Keratinocyte (primary cell): ENCODE measurements at regions not wholly inside any gene's neighbourhood (a gene's known extent, or its start where the extent isn't known, plus 50 kb on each side); places are given as distances from the start of the nearest gene placed in this dataset.

Source experiments
- DNase-seq: peaks from one replicate; pipeline ENCODE4 v3.0.0-alpha.2; 2011; ENCODE audit warnings: low read depth, missing footprints, low spot score
- FAIRE-seq: peaks from 2 replicates; lab custom pipeline; 2011; peaks lifted over from hg19 to GRCh38; lab: Jason Lieb, UNC
- H2AFZ ChIP-seq: 2 replicates; pipeline ENCODE4 v1.6.0; 2012; ENCODE audit warnings: low read length, control low read depth, inconsistent platforms; ENCODE audit not compliant: control insufficient read depth
- H3K27ac ChIP-seq: 2 replicates; pipeline ENCODE4 v1.5.1; 2011; ENCODE audit warnings: low read length; ENCODE audit not compliant: control insufficient read depth, insufficient read depth
- H3K27me3 ChIP-seq: 3 replicates; pipeline ENCODE4 v1.6.0; 2011; ENCODE audit warnings: low read length; ENCODE audit not compliant: control insufficient read depth, insufficient read depth; ENCODE audit errors: extremely low read depth
- H3K36me3 ChIP-seq, 2 experiments: 2 replicates in 1 of 2; 3 replicates in 1 of 2; pipeline ENCODE4 v1.5.1; 2011; ENCODE audit warnings: low read length in 2 of 2, mild to moderate bottlenecking in 1 of 2; ENCODE audit not compliant: control insufficient read depth in 2 of 2, insufficient read depth in 2 of 2; ENCODE audit errors: extremely low read depth in 1 of 2
- H3K4me1 ChIP-seq: 3 replicates; pipeline ENCODE4 v1.5.1; 2011; ENCODE audit warnings: low read length; ENCODE audit not compliant: control insufficient read depth, insufficient read depth; ENCODE audit errors: extremely low read depth
- H3K4me2 ChIP-seq: 3 replicates; pipeline ENCODE4 v1.6.0; 2011; ENCODE audit warnings: low read depth, low read length; ENCODE audit not compliant: control insufficient read depth, insufficient read depth; ENCODE audit errors: extremely low read depth
- H3K4me3 ChIP-seq, 3 experiments: fragments of 200-600 bp in 1 of 3; sonication (generic) in 1 of 3; 2 replicates in 2 of 3; 3 replicates in 1 of 3; pipeline ENCODE4 v1.5.1; 2011 to 2016; ENCODE audit warnings: low read length in 3 of 3, mild to moderate bottlenecking in 3 of 3, control low read depth in 2 of 3, inconsistent platforms in 1 of 3, low read depth in 1 of 3, mixed read lengths in 1 of 3, mixed run types in 1 of 3, moderate library complexity in 1 of 3; ENCODE audit not compliant: control insufficient read depth in 2 of 3, insufficient read depth in 2 of 3; ENCODE audit errors: extremely low read depth in 1 of 3
- H3K79me2 ChIP-seq: 2 replicates; pipeline ENCODE4 v1.6.0; 2012; ENCODE audit warnings: low read length; ENCODE audit not compliant: control insufficient read depth, insufficient read depth
- H3K9ac ChIP-seq: 3 replicates; pipeline ENCODE4 v1.6.0; 2011; ENCODE audit warnings: low read length; ENCODE audit not compliant: control insufficient read depth, insufficient read depth; ENCODE audit errors: extremely low read depth
- H3K9me1 ChIP-seq: 3 replicates; pipeline ENCODE4 v1.6.0; 2011; ENCODE audit warnings: low read length; ENCODE audit not compliant: control insufficient read depth, insufficient read depth; ENCODE audit errors: extremely low read depth
- H3K9me3 ChIP-seq: 2 replicates; pipeline ENCODE4 v1.5.1; 2012; ENCODE audit warnings: low read depth, low read length; ENCODE audit not compliant: control insufficient read depth
- H4K20me1 ChIP-seq: 3 replicates; pipeline ENCODE4 v1.6.0; 2011; ENCODE audit warnings: low read length; ENCODE audit not compliant: control insufficient read depth, insufficient read depth; ENCODE audit errors: extremely low read depth
- EZH2 ChIP-seq: IDR thresholded peaks from one replicate; pipeline ENCODE4 v1.6.1; 2012; ENCODE audit warnings: inconsistent platforms, mild to moderate bottlenecking, low read length, moderate library complexity
- dilution Hi-C: fragments of 300-500 bp; cut with MboI; formaldehyde crosslinking; loops from one replicate; pipeline ENCODE4 v1.7.0; 2020; ENCODE audit warnings: low sequenced_read_pairs; ENCODE audit not compliant: extremely low pct_ligation_motif_present
- TF ChIP-seq, protein P1 (sequence below), 3 experiments: IDR thresholded peaks in 1 of 3; conservative IDR thresholded peaks in 1 of 3; optimal IDR thresholded peaks in 1 of 3; 2 replicates in 2 of 3; 3 replicates in 1 of 3; pipeline versions ENCODE3 to v1.5.1; 2011; ENCODE audit warnings: low read length in 3 of 3, mild to moderate bottlenecking in 3 of 3, moderate library complexity in 2 of 3, control low read depth in 1 of 3, inconsistent platforms in 1 of 3; ENCODE audit not compliant: insufficient read depth in 2 of 3; ENCODE audit errors: extremely low read depth in 1 of 3

DNA sequence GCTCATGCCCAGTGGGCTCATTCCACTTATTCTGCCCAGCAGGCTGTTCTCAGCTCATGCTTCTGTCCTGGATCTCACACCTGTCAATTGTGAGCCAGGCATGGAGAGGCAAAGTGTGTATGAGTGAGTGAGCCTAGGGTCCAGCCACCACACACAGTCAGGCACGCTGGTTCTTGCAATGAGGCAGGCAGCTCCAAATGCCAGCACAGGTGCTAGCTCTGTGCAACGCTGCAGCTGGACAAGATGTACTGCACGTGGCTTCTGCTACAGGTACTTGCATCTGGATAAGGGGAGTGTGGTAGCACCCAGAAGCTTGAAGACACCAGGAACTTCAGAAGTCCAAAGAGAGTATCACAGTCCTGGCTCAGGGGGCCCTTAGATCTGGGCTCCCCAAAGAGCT lies 1249.4 kb upstream of the IGFBP7 start:
- H3K9me3 ChIP-seq = peaks cover 3% of the 10 kb centered on the region
- no peaks in the 10 kb centered on the region for H3K4me1 ChIP-seq
- dilution Hi-C loops = no loop called here
- no peak overlapping the region for H3K9ac ChIP-seq
- no peak overlapping the region for H3K4me2 ChIP-seq
- no peaks in the 10 kb centered on the region for H3K36me3 ChIP-seq
- FAIRE-seq (no peak), DNase-seq (no peak)
- H3K4me3 ChIP-seq = no peak overlapping the region
- H3K9me1 ChIP-seq = no peaks in the 10 kb centered on the region
- TF ChIP-seq, protein P1, sequence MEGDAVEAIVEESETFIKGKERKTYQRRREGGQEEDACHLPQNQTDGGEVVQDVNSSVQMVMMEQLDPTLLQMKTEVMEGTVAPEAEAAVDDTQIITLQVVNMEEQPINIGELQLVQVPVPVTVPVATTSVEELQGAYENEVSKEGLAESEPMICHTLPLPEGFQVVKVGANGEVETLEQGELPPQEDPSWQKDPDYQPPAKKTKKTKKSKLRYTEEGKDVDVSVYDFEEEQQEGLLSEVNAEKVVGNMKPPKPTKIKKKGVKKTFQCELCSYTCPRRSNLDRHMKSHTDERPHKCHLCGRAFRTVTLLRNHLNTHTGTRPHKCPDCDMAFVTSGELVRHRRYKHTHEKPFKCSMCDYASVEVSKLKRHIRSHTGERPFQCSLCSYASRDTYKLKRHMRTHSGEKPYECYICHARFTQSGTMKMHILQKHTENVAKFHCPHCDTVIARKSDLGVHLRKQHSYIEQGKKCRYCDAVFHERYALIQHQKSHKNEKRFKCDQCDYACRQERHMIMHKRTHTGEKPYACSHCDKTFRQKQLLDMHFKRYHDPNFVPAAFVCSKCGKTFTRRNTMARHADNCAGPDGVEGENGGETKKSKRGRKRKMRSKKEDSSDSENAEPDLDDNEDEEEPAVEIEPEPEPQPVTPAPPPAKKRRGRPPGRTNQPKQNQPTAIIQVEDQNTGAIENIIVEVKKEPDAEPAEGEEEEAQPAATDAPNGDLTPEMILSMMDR (optimal IDR thresholded peaks at IDR 0.05 in 1 of 3, IDR thresholded peaks at IDR 0.05 in 1 of 3, conservative IDR thresholded peaks at IDR 0.05 in 1 of 3; ENCODE audit: extremely low read depth in 1 of 3, insufficient read depth in 2 of 3, low read length in 3 of 3) = no peak
- no peak for TF ChIP-seq EZH2
- no peaks in the 10 kb centered on the region for H3K27me3 ChIP-seq
- no peak overlapping the region for H3K27ac ChIP-seq
- H4K20me1 ChIP-seq = no peaks in the 10 kb centered on the region
- no peak overlapping the region for H2AFZ ChIP-seq
- no peaks in the 10 kb centered on the region for H3K79me2 ChIP-seq

DNA sequence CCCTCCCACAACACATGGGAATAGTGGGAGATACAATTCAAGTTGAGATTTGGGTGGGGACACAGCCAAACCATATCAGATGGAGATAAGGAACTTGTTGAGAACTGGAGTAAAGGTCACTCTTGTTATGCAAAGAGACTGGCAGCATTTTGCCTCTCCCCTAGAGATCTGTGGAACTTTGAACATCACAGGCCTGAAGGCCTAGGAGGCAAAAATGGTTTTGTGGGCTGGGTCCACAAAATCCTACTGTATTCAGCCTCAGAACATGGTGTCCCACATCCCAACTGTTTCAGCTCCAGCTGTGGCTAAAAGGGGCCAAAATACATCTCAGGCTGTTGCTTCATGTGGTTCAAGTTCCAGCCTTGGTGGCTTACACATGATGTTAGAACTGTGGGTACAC lies 1247.8 kb upstream of the IGFBP7 start:
- no peak overlapping the region for H3K4me3 ChIP-seq

More for the DNA sequence above, 1247.8 kb upstream of the IGFBP7 start:
- Histone ChIP-seq H3K4me1 (no peaks in the 10 kb centered on the region), H4K20me1 (no peaks in the 10 kb centered on the region), H3K9ac (no peak overlapping the region), H2AFZ (no peak overlapping the region), H3K4me2 (no peak overlapping the region), H3K79me2 (no peaks in the 10 kb centered on the region), H3K9me1 (no peaks in the 10 kb centered on the region), H3K27me3 (no peaks in the 10 kb centered on the region), H3K9me3 (peaks cover 3% of the 10 kb centered on the region), H3K27ac (no peak overlapping the region), H3K36me3 (no peaks in the 10 kb centered on the region)
- dilution Hi-C loops = no loop called here
- FAIRE-seq (no peak), DNase-seq (no peak)
- TF ChIP-seq, protein P1 (optimal IDR thresholded peaks at IDR 0.05 in 1 of 3, IDR thresholded peaks at IDR 0.05 in 1 of 3, conservative IDR thresholded peaks at IDR 0.05 in 1 of 3; ENCODE audit: extremely low read depth in 1 of 3, insufficient read depth in 2 of 3, low read length in 3 of 3) = no peak
- no peak for TF ChIP-seq EZH2
